ENCODE measurements at regions not wholly inside any gene's neighbourhood (a gene's known extent, or its start where the extent isn't known, plus 50 kb on each side); places are given as distances from the start of the nearest gene placed in this dataset.
A peak's percentile ranks its signal among the peaks of the same experiment; 100 is the strongest.

- Mint-ChIP-seq H3K27ac (no peak overlapping the region), H3K9me3 (peaks cover 0 to 5% (median 2%) of the 10 kb centered on the region in 8 donors), H3K4me3 (no peak overlapping the region), H3K36me3 (no peaks in the 10 kb centered on the region), H3K4me1 (no peaks in the 10 kb centered on the region), H3K27me3 (no peaks in the 10 kb centered on the region)
- no peak overlapping the region for H3K27ac ChIP-seq (ENCODE audit: low read depth, low read length)
- no peak overlapping the region for H3K4me3 ChIP-seq (ENCODE audit: low read length in 2 of 2)
- H3K27me3 ChIP-seq (ENCODE audit: insufficient read depth, low read length), result no peaks in the 10 kb centered on the region
- no peaks in the 10 kb centered on the region for H3K4me1 ChIP-seq (ENCODE audit: insufficient read depth, low read length)
- H3K9me3 ChIP-seq (ENCODE audit: control insufficient read depth in 1 of 2, low read length in 2 of 2), result no peaks in the 10 kb centered on the region
- intact Hi-C loops (cut with micrococcal nuclease), result no loop called here
- POLR2A ChIA-PET (ENCODE audit: partially characterized antibody), result no interaction called here
- DNase-seq, result no peak
- CTCF ChIA-PET (ENCODE audit: partially characterized antibody), result no interaction called here
- no peaks in the 10 kb centered on the region for H3K36me3 ChIP-seq (ENCODE audit: insufficient read depth, low read length)
Measured at GRCh38 chr6:54698974-54699373, 147.6 kb upstream of the FAM83B start.

GRCh38 chr6:54700158-54700557, 146.4 kb upstream of the FAM83B start:
- no peaks in the 10 kb centered on the region for H3K9me3 ChIP-seq (ENCODE audit: control insufficient read depth in 1 of 2, low read length in 2 of 2)
- no peaks in the 10 kb centered on the region for H3K27me3 ChIP-seq (ENCODE audit: insufficient read depth, low read length)
- H3K4me1 ChIP-seq (ENCODE audit: insufficient read depth, low read length), result no peaks in the 10 kb centered on the region
- Mint-ChIP-seq H3K27ac (no peak overlapping the region), H3K9me3 (peaks cover 0 to 5% (median 2%) of the 10 kb centered on the region in 8 donors), H3K4me1 (no peaks in the 10 kb centered on the region), H3K36me3 (no peaks in the 10 kb centered on the region), H3K4me3 (no peak overlapping the region), H3K27me3 (no peaks in the 10 kb centered on the region)
- H3K4me3 ChIP-seq (ENCODE audit: low read length in 2 of 2), result no peak overlapping the region
- intact Hi-C loops (cut with micrococcal nuclease), result no loop called here
- CTCF ChIA-PET (ENCODE audit: partially characterized antibody), result no interaction called here
- POLR2A ChIA-PET (ENCODE audit: partially characterized antibody), result no interaction called here
- no peaks in the 10 kb centered on the region for H3K36me3 ChIP-seq (ENCODE audit: insufficient read depth, low read length)
- no peak for DNase-seq
- H3K27ac ChIP-seq (ENCODE audit: low read depth, low read length), result no peak overlapping the region

- Mint-ChIP-seq H3K4me3 (no peak overlapping the region), H3K27me3 (no peaks in the 10 kb centered on the region), H3K27ac (no peak overlapping the region), H3K4me1 (no peaks in the 10 kb centered on the region), H3K36me3 (no peaks in the 10 kb centered on the region), H3K9me3 (peaks cover 0 to 6% (median 0%) of the 10 kb centered on the region in 8 donors)
- H3K4me3 ChIP-seq (ENCODE audit: low read length in 2 of 2), result no peak overlapping the region
- no peak overlapping the region for H3K27ac ChIP-seq (ENCODE audit: low read depth, low read length)
- POLR2A ChIA-PET (ENCODE audit: partially characterized antibody), result no interaction called here
- no peaks in the 10 kb centered on the region for H3K9me3 ChIP-seq (ENCODE audit: control insufficient read depth in 1 of 2, low read length in 2 of 2)
- no peaks in the 10 kb centered on the region for H3K4me1 ChIP-seq (ENCODE audit: insufficient read depth, low read length)
- intact Hi-C loops (cut with micrococcal nuclease), result no loop called here
- CTCF ChIA-PET (ENCODE audit: partially characterized antibody), result interaction anchor here (1.1 kb wide), 1 partner anchor 15 kb away, joined by 3 read pairs; no protein-coding TSS in a partner anchor
- H3K36me3 ChIP-seq (ENCODE audit: insufficient read depth, low read length), result no peaks in the 10 kb centered on the region
- DNase-seq, result no peak
- H3K27me3 ChIP-seq (ENCODE audit: insufficient read depth, low read length), result no peaks in the 10 kb centered on the region
Measured at GRCh38 chr6:54702772-54703171, 143.8 kb upstream of the FAM83B start.

- no peaks in the 10 kb centered on the region for H3K4me1 ChIP-seq (ENCODE audit: insufficient read depth, low read length)
- H3K27ac ChIP-seq (ENCODE audit: low read depth, low read length), result no peak overlapping the region
- no peaks in the 10 kb centered on the region for H3K4me1 Mint-ChIP-seq
- H3K36me3 ChIP-seq (ENCODE audit: insufficient read depth, low read length), result no peaks in the 10 kb centered on the region
- no peak overlapping the region for H3K27ac Mint-ChIP-seq
- ChIA-PET POLR2A (ENCODE audit: partially characterized antibody) (no interaction called here), CTCF (ENCODE audit: partially characterized antibody) (interaction anchor here (7.2 kb wide), 1 partner anchor 11 kb away, joined by 41 read pairs; no protein-coding TSS in a partner anchor)
- no peak overlapping the region for H3K4me3 ChIP-seq (ENCODE audit: low read length in 2 of 2)
- no peak overlapping the region for H3K4me3 Mint-ChIP-seq
- no peaks in the 10 kb centered on the region for H3K9me3 ChIP-seq (ENCODE audit: control insufficient read depth in 1 of 2, low read length in 2 of 2)
- H3K27me3 ChIP-seq (ENCODE audit: insufficient read depth, low read length), result no peaks in the 10 kb centered on the region
- H3K27me3 Mint-ChIP-seq, result no peaks in the 10 kb centered on the region
- H3K9me3 Mint-ChIP-seq, result peaks cover 0 to 6% (median 0%) of the 10 kb centered on the region in 8 donors
- intact Hi-C loops (cut with micrococcal nuclease), result no loop called here
- DNase-seq, result no peak
- no peaks in the 10 kb centered on the region for H3K36me3 Mint-ChIP-seq
Measured at GRCh38 chr6:54706391-54706790, 140.2 kb upstream of the FAM83B start.

GRCh38 chr6:54706844-54707605, 139.5 kb upstream of the FAM83B start:
- H3K9me3 Mint-ChIP-seq, result peaks cover 0 to 6% (median 0%) of the 10 kb centered on the region in 8 donors
- Histone ChIP-seq H3K4me1 (ENCODE audit: insufficient read depth, low read length) (no peaks in the 10 kb centered on the region), H3K36me3 (ENCODE audit: insufficient read depth, low read length) (no peaks in the 10 kb centered on the region), H3K4me3 (ENCODE audit: low read length in 2 of 2) (no peak overlapping the region), H3K27me3 (ENCODE audit: insufficient read depth, low read length) (no peaks in the 10 kb centered on the region), H3K9me3 (ENCODE audit: control insufficient read depth in 1 of 2, low read length in 2 of 2) (no peaks in the 10 kb centered on the region), H3K27ac (ENCODE audit: low read depth, low read length) (no peak overlapping the region)
- intact Hi-C loops (cut with micrococcal nuclease), result no loop called here
- DNase-seq, result no peak
- no peaks in the 10 kb centered on the region for H3K27me3 Mint-ChIP-seq
- H3K4me3 Mint-ChIP-seq, result no peak overlapping the region
- POLR2A ChIA-PET (ENCODE audit: partially characterized antibody), result no interaction called here
- CTCF ChIA-PET (ENCODE audit: partially characterized antibody), result interaction anchor here (7.2 kb wide), 1 partner anchor 10 kb away, joined by 41 read pairs; no protein-coding TSS in a partner anchor
- H3K27ac Mint-ChIP-seq, result no peak overlapping the region
- no peaks in the 10 kb centered on the region for H3K36me3 Mint-ChIP-seq
- no peaks in the 10 kb centered on the region for H3K4me1 Mint-ChIP-seq

GRCh38 chr6:54710456-54710855, 136.1 kb upstream of the FAM83B start:
- ChIA-PET CTCF (ENCODE audit: partially characterized antibody) (no interaction called here), POLR2A (ENCODE audit: partially characterized antibody) (no interaction called here)
- Histone ChIP-seq H3K27me3 (ENCODE audit: insufficient read depth, low read length) (no peaks in the 10 kb centered on the region), H3K4me3 (ENCODE audit: low read length in 2 of 2) (no peak overlapping the region), H3K9me3 (ENCODE audit: control insufficient read depth in 1 of 2, low read length in 2 of 2) (no peaks in the 10 kb centered on the region), H3K4me1 (ENCODE audit: insufficient read depth, low read length) (no peaks in the 10 kb centered on the region), H3K27ac (ENCODE audit: low read depth, low read length) (no peak overlapping the region), H3K36me3 (ENCODE audit: insufficient read depth, low read length) (no peaks in the 10 kb centered on the region)
- peaks cover 0 to 4% (median 0%) of the 10 kb centered on the region in 8 donors for H3K9me3 Mint-ChIP-seq
- intact Hi-C loops (cut with micrococcal nuclease), result no loop called here
- no peak overlapping the region for H3K4me3 Mint-ChIP-seq
- H3K27ac Mint-ChIP-seq, result no peak overlapping the region
- no peaks in the 10 kb centered on the region for H3K27me3 Mint-ChIP-seq
- DNase-seq, result no peak
- H3K36me3 Mint-ChIP-seq, result no peaks in the 10 kb centered on the region
- H3K4me1 Mint-ChIP-seq, result no peaks in the 10 kb centered on the region

GRCh38 chr6:54716010-54716409, 130.6 kb upstream of the FAM83B start:
- no peak for DNase-seq
- H3K4me1 Mint-ChIP-seq, result no peaks in the 10 kb centered on the region
- CTCF ChIA-PET (ENCODE audit: partially characterized antibody), result interaction anchor here (1.1 to 4.5 kb wide), 3 partner anchors 9 to 28 kb away, joined by 3 to 41 read pairs (median 3); no protein-coding TSS in a partner anchor
- POLR2A ChIA-PET (ENCODE audit: partially characterized antibody), result no interaction called here
- H3K4me3 Mint-ChIP-seq, result peak overlapping the region in 1 of 8 donors; percentile 41
- Histone ChIP-seq H3K9me3 (ENCODE audit: control insufficient read depth in 1 of 2, low read length in 2 of 2) (no peaks in the 10 kb centered on the region), H3K27me3 (ENCODE audit: insufficient read depth, low read length) (no peaks in the 10 kb centered on the region), H3K27ac (ENCODE audit: low read depth, low read length) (no peak overlapping the region), H3K4me3 (ENCODE audit: low read length in 2 of 2) (no peak overlapping the region), H3K36me3 (ENCODE audit: insufficient read depth, low read length) (no peaks in the 10 kb centered on the region), H3K4me1 (ENCODE audit: insufficient read depth, low read length) (no peaks in the 10 kb centered on the region)
- no peaks in the 10 kb centered on the region for H3K36me3 Mint-ChIP-seq
- H3K27me3 Mint-ChIP-seq, result no peaks in the 10 kb centered on the region
- intact Hi-C loops (cut with micrococcal nuclease), result no loop called here
- peaks cover 0 to 2% (median 0%) of the 10 kb centered on the region in 8 donors for H3K9me3 Mint-ChIP-seq
- no peak overlapping the region for H3K27ac Mint-ChIP-seq

All from CD4-positive, alpha-beta memory T cell (primary cell).